SK-N-SH (cell line): ENCODE measurements at regions not wholly inside any gene's neighbourhood (a gene's known extent, or its start where the extent isn't known, plus 50 kb on each side); places are given as distances from the start of the nearest gene placed in this dataset.

Experiments
- CTCF ChIP-seq: fragments of 200-600 bp; sonication (generic); IDR thresholded peaks from 2 replicates; pipeline ENCODE4 v1.6.1; 2017; ENCODE audit warnings: antibody characterized with exemption, mild to moderate bottlenecking, moderate library complexity
- FOXM1 ChIP-seq: IDR thresholded peaks from 2 replicates; pipeline ENCODE4 v1.4.0; 2012; ENCODE audit warnings: low read depth, mild to moderate bottlenecking
- JUND ChIP-seq: IDR thresholded peaks from 2 replicates; pipeline ENCODE4 v1.4.0; 2012
- PBX3 ChIP-seq: IDR thresholded peaks from 2 replicates; pipeline ENCODE4; 2012
- POLR2AphosphoS5 ChIP-seq: IDR thresholded peaks from 2 replicates; pipeline ENCODE4 v1.6.1; 2012; ENCODE audit warnings: low read depth, low read length
- RAD21 ChIP-seq: IDR thresholded peaks from 2 replicates; pipeline ENCODE4 v1.6.1; 2012; ENCODE audit warnings: mild to moderate bottlenecking, low read length
- REST ChIP-seq: IDR thresholded peaks from 2 replicates; pipeline ENCODE4 v1.6.1; 2012; ENCODE audit warnings: mild to moderate bottlenecking, low read depth, low read length, moderate library complexity
- SMC3 ChIP-seq: IDR thresholded peaks from 2 replicates; pipeline ENCODE4 v1.6.1; 2012; ENCODE audit warnings: low read depth, low read length, improper control_type of control experiment
- TAF1 ChIP-seq: IDR thresholded peaks from 2 replicates; pipeline ENCODE4 v1.6.1; 2012; ENCODE audit warnings: low read depth, mild to moderate bottlenecking, low read length, moderate library complexity, borderline replicate concordance

- no peak for TF ChIP-seq POLR2AphosphoS5
- no peak for TF ChIP-seq CTCF
- TF ChIP-seq RAD21, result no peak
- TF ChIP-seq PBX3, result no peak
- no peak for TF ChIP-seq JUND
- no peak for TF ChIP-seq FOXM1
- no peak for TF ChIP-seq REST
- no peak for TF ChIP-seq TAF1
- no peak for TF ChIP-seq SMC3
These were observed 1827.3 kb upstream of the FLRT2 start for GRCh38 chr14:83702619-83703018.
